AG10803 (cell line): ENCODE measurements at regions not wholly inside any gene's neighbourhood (a gene's known extent, or its start where the extent isn't known, plus 50 kb on each side); places are given as distances from the start of the nearest gene placed in this dataset.

ENCODE experiments used
- DNase-seq: peaks from one replicate; pipeline ENCODE4 v3.0.0; 2010; ENCODE audit warnings: low read depth
- H3K4me3 ChIP-seq: 2 replicates; pipeline ENCODE4 v1.5.1; 2011; ENCODE audit warnings: mild to moderate bottlenecking, low read length, control low read depth
- CTCF ChIP-seq: conservative IDR thresholded peaks from 2 replicates; pipeline ENCODE4 v1.5.1; 2011; ENCODE audit warnings: mild to moderate bottlenecking, low read length, control low read depth, inconsistent platforms

GRCh38 chr5:26278078-26278477, 760.3 kb downstream of the CDH9 start:
- DNase-seq: no peak
- TF ChIP-seq CTCF: no peak

GRCh38 chr5:26259081-26259480, 779.3 kb downstream of the CDH9 start:
- DNase-seq: no peak
- TF ChIP-seq CTCF: no peak
- no peak overlapping the region for H3K4me3 ChIP-seq

More at GRCh38 chr5:26278078-26278477, 760.3 kb downstream of the CDH9 start:
- H3K4me3 ChIP-seq: no peak overlapping the region

- no peak overlapping the region for H3K4me3 ChIP-seq
- no peak for TF ChIP-seq CTCF
Observed at GRCh38 chr5:26245321-26245720, 793.1 kb downstream of the CDH9 start.

GRCh38 chr5:26239588-26239987, 798.8 kb downstream of the CDH9 start:
- no peak for DNase-seq
- no peak overlapping the region for H3K4me3 ChIP-seq
- TF ChIP-seq CTCF: no peak

More at GRCh38 chr5:26245321-26245720, 793.1 kb downstream of the CDH9 start:
- DNase-seq: no peak

GRCh38 chr5:26237489-26237888, 800.9 kb downstream of the CDH9 start:
- no peak for TF ChIP-seq CTCF
- H3K4me3 ChIP-seq: no peak overlapping the region
- DNase-seq: no peak

- no peak for TF ChIP-seq CTCF
- no peak for DNase-seq
- no peak overlapping the region for H3K4me3 ChIP-seq
Observed at GRCh38 chr5:26236936-26237335, 801.5 kb downstream of the CDH9 start.

- TF ChIP-seq CTCF: no peak
- no peak overlapping the region for H3K4me3 ChIP-seq
- no peak for DNase-seq
Observed at GRCh38 chr5:26232706-26233105, 805.7 kb downstream of the CDH9 start.
